GM13976 (cell line): ENCODE measurements at regions not wholly inside any gene's neighbourhood (a gene's known extent, or its start where the extent isn't known, plus 50 kb on each side); places are given as distances from the start of the nearest gene placed in this dataset.

Experiments used
- DNase-seq: peaks from one replicate; pipeline ENCODE4 v3.0.0; 2012; ENCODE audit warnings: low spot score
- in situ Hi-C: fragments of 300-500 bp; cut with MboI; formaldehyde crosslinking; loops from one replicate; pipeline ENCODE4 v1.12.0; 2022; ENCODE audit warnings: low sequenced_read_pairs, mixed read lengths, inconsistent platforms; ENCODE audit not compliant: unreplicated experiment
- TF ChIP-seq, protein P1 (sequence below): IDR thresholded peaks from 2 replicates; pipeline ENCODE4 v1.5.1; 2012; ENCODE audit warnings: borderline replicate concordance, mild to moderate bottlenecking; ENCODE audit not compliant: insufficient read depth; ENCODE audit errors: extremely low read depth, missing control alignments, control extremely low read depth

DNA sequence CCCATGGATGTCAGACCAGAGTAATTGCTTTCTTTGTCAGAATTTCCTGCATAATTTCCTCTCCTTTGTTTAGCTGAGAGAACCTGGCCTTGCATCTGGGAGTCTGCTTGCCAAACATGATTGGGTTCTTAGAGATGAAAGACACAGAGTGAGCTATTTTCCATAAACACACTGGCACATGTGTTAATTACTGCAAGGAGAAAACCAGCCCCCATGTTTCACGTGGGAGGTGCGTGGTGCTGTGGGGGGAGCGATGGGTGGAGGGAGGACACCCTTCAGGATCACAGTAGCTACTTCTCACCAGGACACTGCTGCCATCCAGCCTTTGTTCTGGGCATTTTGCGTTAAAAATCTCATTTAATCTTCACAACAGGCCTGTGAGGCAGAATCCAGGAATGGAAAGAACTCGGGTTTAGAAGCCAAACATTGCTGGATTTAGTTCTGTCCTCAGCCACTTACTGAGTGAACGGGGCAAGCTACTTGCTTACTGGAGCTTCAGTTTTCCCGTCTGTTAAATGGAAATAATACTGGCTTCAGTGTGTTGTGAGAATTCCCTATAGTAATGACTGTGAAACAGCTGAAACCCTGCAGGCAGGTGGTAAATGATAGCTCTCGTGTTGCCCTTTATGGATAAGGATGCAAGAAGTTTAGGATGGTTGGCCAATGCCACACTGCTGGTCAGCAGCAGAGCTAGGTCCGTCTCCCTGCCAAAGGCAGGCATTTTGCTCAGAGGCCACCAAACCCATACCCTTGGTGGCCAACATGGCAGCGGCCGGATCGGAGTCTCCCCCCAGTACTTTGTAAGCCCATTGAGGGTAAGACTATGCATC, 100.1 kb upstream of the ASAP2 start:
- no peak for DNase-seq
- TF ChIP-seq, protein P1, sequence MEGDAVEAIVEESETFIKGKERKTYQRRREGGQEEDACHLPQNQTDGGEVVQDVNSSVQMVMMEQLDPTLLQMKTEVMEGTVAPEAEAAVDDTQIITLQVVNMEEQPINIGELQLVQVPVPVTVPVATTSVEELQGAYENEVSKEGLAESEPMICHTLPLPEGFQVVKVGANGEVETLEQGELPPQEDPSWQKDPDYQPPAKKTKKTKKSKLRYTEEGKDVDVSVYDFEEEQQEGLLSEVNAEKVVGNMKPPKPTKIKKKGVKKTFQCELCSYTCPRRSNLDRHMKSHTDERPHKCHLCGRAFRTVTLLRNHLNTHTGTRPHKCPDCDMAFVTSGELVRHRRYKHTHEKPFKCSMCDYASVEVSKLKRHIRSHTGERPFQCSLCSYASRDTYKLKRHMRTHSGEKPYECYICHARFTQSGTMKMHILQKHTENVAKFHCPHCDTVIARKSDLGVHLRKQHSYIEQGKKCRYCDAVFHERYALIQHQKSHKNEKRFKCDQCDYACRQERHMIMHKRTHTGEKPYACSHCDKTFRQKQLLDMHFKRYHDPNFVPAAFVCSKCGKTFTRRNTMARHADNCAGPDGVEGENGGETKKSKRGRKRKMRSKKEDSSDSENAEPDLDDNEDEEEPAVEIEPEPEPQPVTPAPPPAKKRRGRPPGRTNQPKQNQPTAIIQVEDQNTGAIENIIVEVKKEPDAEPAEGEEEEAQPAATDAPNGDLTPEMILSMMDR: no peak
- in situ Hi-C loops: no loop called here

DNA sequence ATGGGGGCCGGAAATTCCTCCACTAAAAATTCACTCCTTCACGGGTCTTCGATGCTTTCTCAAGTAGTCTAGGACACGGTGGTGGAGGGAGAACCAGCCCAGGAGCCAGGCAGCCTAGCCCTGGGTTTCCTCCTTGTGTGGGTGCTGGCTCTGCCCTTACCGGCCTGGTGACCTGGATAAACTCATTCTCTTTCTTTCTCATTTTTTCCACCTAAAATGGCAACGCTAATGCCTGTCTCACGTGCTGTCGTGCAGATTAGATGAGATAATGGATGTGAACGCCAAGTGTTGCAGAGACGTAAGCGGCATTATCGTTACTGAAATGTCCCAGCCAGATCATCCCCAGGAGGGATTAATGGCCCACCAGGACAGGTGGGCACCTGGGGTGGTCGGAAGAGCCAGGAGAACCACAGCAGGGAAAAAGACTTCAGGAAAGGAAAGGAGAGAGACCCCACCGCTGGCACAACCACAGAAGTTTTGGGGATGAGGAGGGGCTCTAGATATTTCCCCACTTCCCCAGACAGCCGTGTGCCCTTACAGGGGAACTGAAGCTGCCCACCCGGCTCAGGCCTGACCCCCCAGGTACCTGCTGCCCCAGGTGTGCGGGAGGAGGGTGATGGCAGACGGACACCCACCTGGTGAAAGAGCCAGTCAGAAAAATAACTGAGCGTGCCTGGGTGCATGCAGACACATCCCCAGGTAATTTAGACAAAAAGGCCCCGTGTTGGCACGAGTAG, 100.8 kb upstream of the ASAP2 start:
- TF ChIP-seq, protein P1: no peak
- in situ Hi-C loops: no loop called here
- DNase-seq: no peak

DNA sequence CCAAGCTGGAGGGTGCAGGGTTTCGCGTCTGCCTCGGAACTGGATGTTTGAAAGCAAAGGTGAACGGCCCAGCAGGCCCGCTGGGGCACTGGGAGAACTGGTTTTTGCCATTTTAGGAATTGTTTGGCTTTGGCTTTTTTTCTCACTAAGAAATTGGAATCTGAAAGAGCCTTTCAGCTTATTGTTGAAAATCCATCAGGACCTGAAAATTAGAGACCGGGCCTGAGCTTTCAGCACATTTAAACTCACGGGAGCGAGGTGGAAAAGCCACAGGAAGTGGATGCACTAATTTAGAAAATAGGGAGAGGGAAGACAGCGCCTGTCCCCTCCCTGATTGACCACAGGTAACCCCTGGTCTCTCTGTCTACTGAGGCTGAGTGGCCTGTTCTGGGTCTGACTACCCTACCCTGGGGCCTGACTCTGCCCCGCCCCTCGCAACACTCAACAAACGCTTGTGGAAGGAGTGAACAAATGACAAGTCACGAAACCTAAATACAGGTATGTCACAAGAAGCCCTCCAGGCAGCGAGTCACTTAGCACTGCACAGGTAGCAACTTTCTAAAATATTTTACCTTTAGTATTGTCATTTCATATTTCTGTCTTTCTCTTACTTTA, 100.3 kb upstream of the MBOAT2 start:
- TF ChIP-seq, protein P1: no peak
- in situ Hi-C loops: no loop called here
- no peak for DNase-seq

DNA sequence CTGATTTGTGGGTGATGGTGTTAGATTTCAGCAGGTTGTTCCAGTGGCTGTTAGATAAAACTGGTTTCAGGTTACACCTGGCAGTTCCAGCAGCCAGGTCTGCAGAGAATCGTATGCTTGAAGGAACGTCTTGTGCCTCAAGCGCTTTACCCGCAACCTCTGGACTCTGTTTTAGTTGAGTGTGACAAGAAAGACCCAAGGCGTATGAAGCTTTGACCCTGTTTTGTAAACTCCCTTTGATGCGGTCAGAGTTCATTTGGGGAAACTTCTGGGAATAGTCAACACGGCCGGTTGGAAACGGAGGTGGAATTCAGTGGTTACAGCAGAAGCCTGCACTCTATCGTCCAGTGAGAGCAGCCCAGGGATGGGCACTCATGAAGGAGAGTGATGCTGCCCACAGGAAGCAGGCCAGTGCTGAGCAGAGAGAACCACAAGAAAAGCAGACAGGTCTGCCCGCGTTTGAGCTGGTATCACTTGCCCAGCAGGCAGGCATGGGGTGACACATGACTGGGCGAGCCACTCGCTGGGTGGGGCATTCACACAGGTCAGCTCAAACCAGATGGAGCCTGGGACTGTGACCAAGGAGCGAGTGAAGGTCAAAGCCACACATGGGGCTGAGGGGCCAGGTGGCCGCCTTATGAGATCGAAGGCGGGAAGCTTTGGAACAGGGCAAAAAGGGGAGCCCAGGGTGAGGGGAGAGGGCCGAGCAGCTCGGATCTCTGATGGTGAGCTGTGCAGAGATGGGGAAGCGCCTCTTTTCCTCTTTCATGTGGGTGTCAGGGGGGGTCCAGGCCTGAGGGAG, 99.6 kb upstream of the MBOAT2 start:
- in situ Hi-C loops: no loop called here
- TF ChIP-seq, protein P1: no peak
- no peak for DNase-seq

DNA sequence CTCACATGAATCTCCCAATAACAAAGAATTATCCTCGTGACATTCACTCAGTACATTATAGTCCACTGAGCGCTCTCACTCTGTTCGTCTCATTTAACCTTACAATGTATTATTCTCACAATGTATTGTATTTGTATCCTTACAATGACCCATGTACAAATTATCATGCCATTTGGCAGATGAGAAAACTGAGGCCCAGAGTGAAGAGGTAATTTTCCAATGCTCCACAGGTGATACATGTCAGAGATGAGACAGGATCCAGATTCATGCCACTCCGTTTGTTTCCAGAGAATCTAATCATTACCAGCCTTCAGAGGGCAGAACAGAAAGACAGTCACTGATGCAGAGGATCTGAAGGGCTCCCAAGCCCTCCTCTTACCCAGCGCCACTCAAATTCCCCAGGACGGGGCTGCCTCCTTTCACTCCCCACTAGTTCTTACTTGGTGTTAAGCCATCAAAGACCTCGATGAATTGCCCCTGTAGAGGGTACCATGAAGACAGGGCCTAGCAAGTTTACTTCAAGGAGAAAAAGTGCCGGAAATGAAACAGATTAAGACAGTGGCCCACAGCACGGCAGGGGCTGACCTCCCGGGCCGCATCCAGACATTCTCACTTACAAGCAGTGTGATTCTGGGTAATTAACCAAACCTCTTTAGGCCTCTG, 98.4 kb upstream of the MBOAT2 start:
- in situ Hi-C loops: no loop called here
- TF ChIP-seq, protein P1: no peak
- DNase-seq: no peak
